ENCODE measurements at regions not wholly inside any gene's neighbourhood (a gene's known extent, or its start where the extent isn't known, plus 50 kb on each side); places are given as distances from the start of the nearest gene placed in this dataset.
A peak's percentile ranks its signal among the peaks of the same experiment; 100 is the strongest.

DNA sequence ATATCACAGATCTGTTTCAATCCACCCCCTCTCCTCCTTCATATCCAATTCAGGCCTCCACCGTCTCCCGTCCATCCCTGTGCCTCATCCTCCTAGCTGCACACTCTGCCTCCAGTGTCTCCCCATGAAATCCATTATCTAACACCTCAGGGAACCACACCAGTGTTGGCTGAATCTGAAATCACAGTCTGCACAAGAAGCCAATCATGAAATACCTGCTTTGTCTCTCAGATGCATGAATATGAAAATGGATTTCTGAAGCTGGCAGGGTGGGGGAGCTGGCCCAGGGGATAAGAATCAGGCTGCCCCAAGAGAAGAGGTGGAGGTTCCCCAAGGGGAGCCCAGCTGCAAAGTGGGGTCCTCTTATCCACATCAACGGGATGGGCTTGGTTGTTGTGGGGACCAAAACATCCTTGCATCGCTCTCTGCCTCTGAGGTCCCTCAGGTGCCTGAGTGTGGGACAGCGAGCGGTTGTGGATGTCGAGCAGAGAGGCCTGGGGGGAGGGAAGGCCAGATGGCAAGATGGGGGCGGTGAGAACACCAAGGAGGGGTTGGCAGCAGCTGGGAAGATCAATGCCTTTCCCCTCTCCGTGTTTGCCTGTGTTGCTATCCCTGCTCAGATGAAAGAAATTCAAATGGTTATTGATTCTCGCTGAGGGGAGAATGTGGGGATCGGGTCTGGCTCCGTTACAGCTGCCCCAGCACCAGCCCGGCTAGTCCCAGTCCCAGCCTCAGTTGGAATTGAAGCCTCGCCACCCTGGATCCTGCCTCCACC, 237.3 kb upstream of the POU3F1 start:
- no peak for TF ChIP-seq JUND (IDR thresholded peaks at IDR 0.05; ENCODE audit: low read depth)
- DNase-seq (ENCODE audit: low read depth in 1 of 2, low spot score in 1 of 2), result no peak
- in situ Hi-C loops (cut with HindIII; ENCODE audit: low pct_unique_long_range_greater_than_20kb, low sequenced_read_pairs), result no loop called here

DNA sequence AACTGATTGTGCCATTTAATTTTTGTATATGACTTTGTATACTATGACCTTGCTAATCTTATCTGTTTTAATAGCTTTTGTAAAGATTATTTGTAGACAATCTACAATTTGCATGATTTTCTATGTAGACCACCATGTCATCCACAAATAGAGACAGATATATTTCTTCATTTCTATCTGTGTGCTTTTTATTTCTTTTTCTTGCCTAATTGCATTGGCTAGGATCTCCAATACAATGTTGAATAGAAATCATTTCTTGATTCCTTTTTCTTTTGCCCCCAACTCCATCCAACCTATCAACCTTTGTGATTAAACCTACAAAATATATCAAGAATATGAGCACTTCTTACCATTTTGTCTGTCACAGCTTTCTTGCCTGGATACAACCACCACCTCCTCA, 232.6 kb upstream of the POU3F1 start:
- DNase-seq (ENCODE audit: low read depth in 1 of 2, low spot score in 1 of 2), result no peak
- in situ Hi-C loops (cut with HindIII; ENCODE audit: low pct_unique_long_range_greater_than_20kb, low sequenced_read_pairs), result no loop called here

DNA sequence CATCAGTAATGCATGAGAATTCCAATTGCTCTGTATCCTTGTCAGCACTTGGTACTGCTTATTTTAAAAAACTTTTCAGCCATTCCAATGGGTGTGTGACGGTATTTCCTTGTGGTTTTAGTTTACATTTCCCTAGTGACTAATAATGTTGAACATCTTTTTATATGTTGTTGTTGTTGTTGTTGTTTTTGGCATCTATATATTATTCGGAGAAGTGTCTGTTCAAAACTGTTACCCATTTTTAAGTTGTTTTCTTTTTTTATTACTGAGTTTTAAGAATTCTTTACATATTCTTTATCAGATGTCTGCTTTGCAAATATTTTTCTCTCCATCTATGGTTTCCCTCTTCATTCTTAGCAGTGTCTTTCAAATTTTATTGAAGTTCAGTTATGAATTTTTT, 231.1 kb upstream of the POU3F1 start:
- in situ Hi-C loops (cut with HindIII; ENCODE audit: low pct_unique_long_range_greater_than_20kb, low sequenced_read_pairs), result no loop called here
- no peak for DNase-seq (ENCODE audit: low read depth in 1 of 2, low spot score in 1 of 2)
- no peak for TF ChIP-seq JUND (IDR thresholded peaks at IDR 0.05; ENCODE audit: low read depth)

More for the DNA sequence above, 232.6 kb upstream of the POU3F1 start:
- TF ChIP-seq JUND (IDR thresholded peaks at IDR 0.05; ENCODE audit: low read depth), result no peak

DNA sequence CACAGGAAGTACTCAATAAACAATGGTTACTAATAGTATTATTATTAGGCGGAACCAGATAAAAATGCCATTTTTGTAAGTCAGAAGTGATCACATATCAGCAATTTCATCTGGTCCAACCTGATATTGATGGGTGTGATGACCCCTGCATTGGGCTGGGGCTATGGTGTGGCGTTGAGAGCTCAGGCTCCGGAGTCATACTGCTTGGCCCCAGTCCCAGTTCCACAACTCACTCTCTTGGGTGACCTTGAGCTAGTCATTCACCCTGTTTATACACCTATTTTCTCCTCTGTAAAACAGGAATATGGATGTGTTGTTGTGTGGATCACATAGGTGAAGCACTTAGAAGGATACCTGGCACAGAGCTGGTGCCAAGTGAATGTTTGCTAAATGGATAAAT, 229.4 kb upstream of the POU3F1 start:
- TF ChIP-seq JUND (IDR thresholded peaks at IDR 0.05; ENCODE audit: low read depth), result no peak
- no peak for DNase-seq (ENCODE audit: low read depth in 1 of 2, low spot score in 1 of 2)
- in situ Hi-C loops (cut with HindIII; ENCODE audit: low pct_unique_long_range_greater_than_20kb, low sequenced_read_pairs), result no loop called here

DNA sequence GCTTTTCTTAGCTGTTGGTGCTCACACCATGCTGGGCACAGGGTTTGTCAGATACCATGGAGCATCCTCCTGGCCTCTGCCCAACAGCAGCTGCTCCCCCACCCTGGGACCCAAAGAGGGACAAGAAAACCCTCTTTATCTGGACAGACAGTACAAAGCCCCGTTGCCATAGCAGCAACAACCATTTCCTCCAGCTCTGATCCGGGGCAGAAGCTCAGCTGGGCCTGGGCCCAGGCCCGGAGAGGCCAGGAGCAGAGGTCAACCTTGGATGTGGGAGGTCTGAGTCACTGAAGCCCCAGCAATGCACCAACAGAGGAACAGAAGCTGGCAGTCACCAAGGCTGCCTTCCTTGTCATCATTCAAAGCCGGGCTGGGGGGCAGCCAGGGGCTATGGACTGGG, 228.4 kb upstream of the POU3F1 start:
- in situ Hi-C loops (cut with HindIII; ENCODE audit: low pct_unique_long_range_greater_than_20kb, low sequenced_read_pairs), result no loop called here
- no peak for DNase-seq (ENCODE audit: low read depth in 1 of 2, low spot score in 1 of 2)
- no peak for TF ChIP-seq JUND (IDR thresholded peaks at IDR 0.05; ENCODE audit: low read depth)

DNA sequence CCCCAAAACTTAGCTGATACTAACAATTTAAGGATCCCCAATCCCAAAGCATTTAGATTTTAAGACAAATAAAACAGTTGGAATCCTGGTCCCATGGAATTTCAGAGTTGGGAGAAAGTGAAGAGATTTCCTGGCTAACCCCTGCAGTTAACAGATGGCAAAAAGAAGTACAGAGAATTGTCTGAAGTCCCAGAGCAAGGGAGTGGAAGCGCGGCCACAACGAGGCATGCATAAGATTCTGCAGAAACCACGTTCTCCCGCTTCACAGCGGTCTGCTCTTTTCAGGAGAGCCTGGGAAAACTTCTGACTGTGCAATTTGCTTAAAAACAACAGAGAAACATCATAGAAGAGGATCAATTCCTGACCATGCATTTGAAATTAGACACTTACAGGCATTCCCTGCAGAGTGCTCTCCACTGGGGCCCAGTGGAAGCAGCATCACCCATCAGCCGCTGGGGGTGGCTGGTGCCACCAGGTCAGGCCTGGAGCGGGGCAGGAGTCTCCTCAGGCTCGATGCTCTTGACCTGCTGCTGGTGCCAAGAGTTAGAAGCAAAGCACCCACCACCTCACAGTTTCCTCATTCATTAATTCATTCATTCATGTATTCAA, 226.7 kb upstream of the POU3F1 start:
- no peak for TF ChIP-seq JUND (IDR thresholded peaks at IDR 0.05; ENCODE audit: low read depth)
- in situ Hi-C loops (cut with HindIII; ENCODE audit: low pct_unique_long_range_greater_than_20kb, low sequenced_read_pairs), result no loop called here

DNA sequence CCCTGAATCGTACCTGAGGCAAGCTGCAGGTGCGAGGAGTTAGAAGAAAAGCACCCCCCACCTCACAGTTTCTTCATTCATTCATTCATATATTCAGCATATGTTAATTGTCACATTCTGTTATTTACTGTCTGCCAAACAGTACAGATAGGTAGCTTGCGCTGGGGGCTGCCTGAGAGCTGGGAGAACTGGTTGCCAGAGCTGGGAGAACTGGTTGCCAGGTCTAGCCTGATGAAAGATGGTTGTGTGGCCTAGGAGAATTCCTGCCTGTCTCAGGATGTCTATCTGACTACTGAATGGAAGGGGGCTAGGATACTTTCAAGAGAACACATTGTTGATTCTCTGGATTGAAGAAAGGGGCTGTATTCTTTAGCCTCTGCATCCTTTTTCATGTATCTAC, 225.9 kb upstream of the POU3F1 start:
- in situ Hi-C loops (cut with HindIII; ENCODE audit: low pct_unique_long_range_greater_than_20kb, low sequenced_read_pairs), result no loop called here
- DNase-seq (ENCODE audit: low read depth in 1 of 2, low spot score in 1 of 2), result peak in 1 of 2 experiments; percentile 41
- TF ChIP-seq JUND (IDR thresholded peaks at IDR 0.05; ENCODE audit: low read depth), result no peak

More for the DNA sequence above, 226.7 kb upstream of the POU3F1 start:
- DNase-seq (ENCODE audit: low read depth in 1 of 2, low spot score in 1 of 2), result no peak

DNA sequence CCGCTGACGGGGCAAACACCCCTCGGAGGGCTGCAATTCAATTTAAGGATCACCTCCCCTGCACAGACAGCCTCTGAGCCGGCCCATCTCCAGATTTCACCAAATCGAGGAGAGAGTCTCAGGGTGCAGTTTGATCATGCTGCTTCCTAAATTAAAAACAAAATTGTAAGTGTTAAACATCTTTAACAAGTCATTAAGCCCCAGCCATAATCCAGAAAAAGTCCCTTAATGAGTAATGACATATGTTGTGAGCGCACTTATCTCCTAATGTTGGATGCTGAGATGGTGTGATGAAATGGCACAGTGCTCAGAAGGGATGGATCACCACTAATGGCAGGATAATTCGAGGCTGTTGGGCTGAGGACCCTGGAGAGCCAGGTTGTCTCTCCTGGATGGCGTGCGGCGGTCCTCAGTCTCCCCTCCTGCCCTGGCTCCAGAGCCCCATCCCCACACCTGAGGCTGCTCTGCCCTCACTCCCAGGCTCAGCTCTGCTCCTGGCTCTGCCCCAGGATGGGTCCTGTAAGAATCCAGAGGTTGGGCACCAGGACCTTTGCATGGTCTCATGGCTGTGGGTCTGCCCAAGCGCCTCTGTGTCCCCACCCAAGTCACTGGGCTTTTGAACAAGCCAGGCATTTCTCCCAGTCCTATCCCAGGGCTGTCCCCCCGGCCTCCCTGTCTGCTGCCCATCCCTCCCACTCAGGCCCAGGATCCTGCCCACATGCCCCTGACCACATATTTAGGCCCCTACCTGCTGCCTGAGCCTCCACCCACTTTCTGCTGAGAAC, 224.4 kb upstream of the POU3F1 start:
- TF ChIP-seq JUND (IDR thresholded peaks at IDR 0.05; ENCODE audit: low read depth), result no peak
- in situ Hi-C loops (cut with HindIII; ENCODE audit: low pct_unique_long_range_greater_than_20kb, low sequenced_read_pairs), result no loop called here
- no peak for DNase-seq (ENCODE audit: low read depth in 1 of 2, low spot score in 1 of 2)

DNA sequence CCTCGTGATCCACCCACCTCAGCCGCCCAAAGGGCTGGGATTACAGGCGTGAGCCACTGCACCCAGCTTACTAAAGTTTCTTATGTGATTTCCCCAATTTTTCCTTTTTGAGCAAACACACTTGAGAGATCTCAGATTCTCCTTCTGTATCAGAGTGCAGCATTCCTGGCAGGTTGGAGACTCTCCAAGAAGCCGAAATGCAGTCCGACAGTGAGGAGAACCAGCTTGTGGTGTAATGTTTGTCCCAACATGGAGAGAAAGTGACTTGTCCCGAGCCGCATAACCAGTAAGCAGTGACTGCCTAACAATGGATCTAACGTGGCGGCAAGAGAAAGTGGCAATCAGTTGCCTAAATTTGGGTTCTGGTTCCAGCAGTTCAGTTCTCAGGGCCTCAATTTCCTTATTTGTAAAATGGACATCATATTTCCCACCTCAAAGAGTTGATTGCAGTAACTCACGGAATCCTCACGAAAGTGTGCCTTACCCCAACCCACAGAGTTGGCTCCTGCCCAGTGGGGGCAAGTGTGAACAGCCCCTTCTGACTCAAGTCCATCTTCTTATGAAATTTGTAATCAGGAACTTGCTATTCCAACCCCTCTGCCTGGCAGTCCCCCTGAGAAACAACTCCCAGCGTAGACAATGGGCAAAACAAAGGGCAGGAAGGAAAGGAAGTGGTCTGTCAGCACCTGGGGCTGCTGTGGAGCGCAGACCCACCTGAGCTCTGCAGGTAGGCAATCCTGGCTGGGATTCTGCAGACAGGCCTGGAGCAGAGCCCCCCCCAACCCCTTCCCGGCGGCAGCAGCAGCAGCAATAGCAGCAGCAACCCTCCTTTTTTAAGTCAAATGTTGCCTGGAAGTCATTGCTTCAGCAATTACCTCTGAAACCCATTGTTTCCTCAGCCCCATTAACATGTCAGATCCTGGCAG, 223.6 kb upstream of the POU3F1 start:
- in situ Hi-C loops (cut with HindIII; ENCODE audit: low pct_unique_long_range_greater_than_20kb, low sequenced_read_pairs), result no loop called here
- no peak for DNase-seq (ENCODE audit: low read depth in 1 of 2, low spot score in 1 of 2)
- TF ChIP-seq JUND (IDR thresholded peaks at IDR 0.05; ENCODE audit: low read depth), result no peak

DNA sequence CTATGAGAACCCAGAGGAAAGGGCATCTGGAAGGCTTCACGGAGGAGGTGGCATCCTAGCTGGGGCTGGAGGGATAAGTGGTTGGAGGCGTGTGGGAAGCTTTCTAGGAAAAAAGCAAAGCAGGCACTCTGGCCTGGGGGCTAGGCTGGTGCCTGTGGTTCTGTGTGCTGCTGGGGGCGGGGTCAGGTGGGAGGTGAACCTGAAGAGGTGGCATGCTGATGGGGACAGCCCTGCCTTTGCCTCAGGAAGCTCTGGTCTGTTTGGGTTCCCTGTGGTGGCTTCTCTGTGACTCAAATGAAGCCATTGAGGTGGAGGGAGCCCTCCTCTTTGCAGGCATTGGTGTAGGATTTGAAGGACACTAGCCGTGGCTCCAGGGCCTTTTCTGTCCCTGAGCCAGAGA, 221.6 kb upstream of the POU3F1 start:
- in situ Hi-C loops (cut with HindIII; ENCODE audit: low pct_unique_long_range_greater_than_20kb, low sequenced_read_pairs), result no loop called here
- TF ChIP-seq JUND (IDR thresholded peaks at IDR 0.05; ENCODE audit: low read depth), result no peak
- no peak for DNase-seq (ENCODE audit: low read depth in 1 of 2, low spot score in 1 of 2)

DNA sequence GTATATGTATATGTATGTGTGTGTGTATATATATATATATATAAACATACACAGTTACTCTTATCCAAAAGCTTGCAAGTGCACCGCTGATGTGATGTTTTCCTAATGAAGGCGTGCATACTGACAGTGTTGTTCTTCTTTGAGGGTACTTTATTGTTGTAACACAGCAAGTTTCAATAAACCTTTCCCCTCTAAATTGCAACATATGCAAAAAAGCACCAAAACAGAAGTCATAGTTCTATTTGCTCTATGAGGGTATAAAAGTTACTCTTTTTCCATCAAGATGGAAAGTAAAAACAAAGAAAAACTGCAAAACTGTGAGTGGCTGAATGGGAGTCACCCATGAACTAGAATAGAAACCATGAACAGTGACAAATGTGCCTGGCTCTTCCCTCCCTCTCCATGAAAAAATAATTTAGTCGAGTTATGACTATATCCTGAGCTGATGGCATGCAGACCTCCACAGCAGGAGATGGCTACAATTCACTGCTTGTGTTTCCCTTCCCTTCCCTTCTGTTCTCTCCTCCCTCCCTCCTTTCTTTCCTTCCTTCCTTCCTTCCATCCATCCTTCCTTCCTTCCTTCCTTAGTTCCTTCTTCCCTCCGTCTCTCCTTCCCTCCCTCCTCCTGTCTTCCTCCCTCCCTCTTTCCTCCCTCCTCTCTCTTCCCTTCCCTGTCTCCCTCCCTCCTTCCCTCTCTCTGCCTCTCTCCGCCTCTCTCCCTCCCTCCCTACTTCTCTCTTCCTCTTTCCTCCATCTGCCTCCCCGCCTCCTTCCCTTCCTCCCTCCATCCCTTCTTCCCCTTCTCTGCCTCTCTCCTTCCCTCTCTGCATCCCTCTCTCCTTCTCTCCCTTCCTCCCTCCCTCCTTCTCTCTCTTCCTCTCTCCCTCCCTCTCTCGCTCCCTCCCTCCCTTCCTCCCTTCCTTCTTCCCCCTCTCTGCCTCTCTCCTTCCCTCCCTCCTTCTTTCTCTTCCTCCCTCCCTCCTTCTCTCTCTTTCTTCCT, 220.7 kb upstream of the POU3F1 start:
- no peak for TF ChIP-seq JUND (IDR thresholded peaks at IDR 0.05; ENCODE audit: low read depth)
- DNase-seq (ENCODE audit: low read depth in 1 of 2, low spot score in 1 of 2), result no peak
- in situ Hi-C loops (cut with HindIII; ENCODE audit: low pct_unique_long_range_greater_than_20kb, low sequenced_read_pairs), result no loop called here
